ENCODE measurements at regions not wholly inside any gene's neighbourhood (a gene's known extent, or its start where the extent isn't known, plus 50 kb on each side); places are given as distances from the start of the nearest gene placed in this dataset.

DNA sequence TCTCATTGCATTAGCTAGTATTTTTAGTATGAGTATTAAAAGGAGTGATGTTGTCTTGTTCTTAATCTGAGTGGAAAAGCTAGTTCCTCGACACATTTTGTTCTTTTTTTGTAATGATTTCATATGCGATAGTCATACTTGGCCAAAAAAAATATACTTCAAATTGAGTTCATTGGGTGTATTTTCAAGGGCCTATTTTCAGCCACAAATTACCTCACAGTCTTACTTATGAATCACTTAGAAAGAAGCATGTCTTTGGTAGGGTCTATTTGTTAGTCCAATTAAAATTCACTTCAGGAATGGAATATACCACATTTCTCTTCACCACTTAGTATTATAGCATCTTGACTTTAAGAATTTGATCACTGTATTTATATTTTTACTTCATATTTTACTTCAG, 337.2 kb downstream of the CDH11 start:
- TF ChIP-seq, protein P1, sequence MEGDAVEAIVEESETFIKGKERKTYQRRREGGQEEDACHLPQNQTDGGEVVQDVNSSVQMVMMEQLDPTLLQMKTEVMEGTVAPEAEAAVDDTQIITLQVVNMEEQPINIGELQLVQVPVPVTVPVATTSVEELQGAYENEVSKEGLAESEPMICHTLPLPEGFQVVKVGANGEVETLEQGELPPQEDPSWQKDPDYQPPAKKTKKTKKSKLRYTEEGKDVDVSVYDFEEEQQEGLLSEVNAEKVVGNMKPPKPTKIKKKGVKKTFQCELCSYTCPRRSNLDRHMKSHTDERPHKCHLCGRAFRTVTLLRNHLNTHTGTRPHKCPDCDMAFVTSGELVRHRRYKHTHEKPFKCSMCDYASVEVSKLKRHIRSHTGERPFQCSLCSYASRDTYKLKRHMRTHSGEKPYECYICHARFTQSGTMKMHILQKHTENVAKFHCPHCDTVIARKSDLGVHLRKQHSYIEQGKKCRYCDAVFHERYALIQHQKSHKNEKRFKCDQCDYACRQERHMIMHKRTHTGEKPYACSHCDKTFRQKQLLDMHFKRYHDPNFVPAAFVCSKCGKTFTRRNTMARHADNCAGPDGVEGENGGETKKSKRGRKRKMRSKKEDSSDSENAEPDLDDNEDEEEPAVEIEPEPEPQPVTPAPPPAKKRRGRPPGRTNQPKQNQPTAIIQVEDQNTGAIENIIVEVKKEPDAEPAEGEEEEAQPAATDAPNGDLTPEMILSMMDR (IDR thresholded peaks at IDR 0.05; ENCODE audit: low read depth, low read length, poor library complexity, severe bottlenecking), result no peak
- no peak for TF ChIP-seq EZH2phosphoT487 (IDR thresholded peaks at IDR 0.05; ENCODE audit: borderline replicate concordance, low read length)

All from DOHH2 (cell line).